WI38 (cell line): ENCODE measurements at regions not wholly inside any gene's neighbourhood (a gene's known extent, or its start where the extent isn't known, plus 50 kb on each side); places are given as distances from the start of the nearest gene placed in this dataset.
"Not testable (repeated sequence)": the region's sequence is repeated elsewhere in the genome, so short reads cannot be mapped to it uniquely, and the experiment has no call there.

Experiments
- H3K4me3 ChIP-seq: 2 replicates; pipeline ENCODE4 v1.5.1; 2011; ENCODE audit warnings: low read depth, mild to moderate bottlenecking, control low read depth, low read length
- CTCF ChIP-seq: IDR thresholded peaks from 2 replicates; pipeline ENCODE4 v1.5.1; 2012; ENCODE audit warnings: low read depth, mild to moderate bottlenecking, control low read depth, low read length

GRCh38 chrX:138037548-138037947 lies 471.6 kb downstream of the ZIC3 start:
- TF ChIP-seq CTCF, result no peak
- H3K4me3 ChIP-seq, result no peak overlapping the region

GRCh38 chrX:138057883-138058282 lies 492.0 kb downstream of the ZIC3 start:
- no peak overlapping the region for H3K4me3 ChIP-seq
- no peak for TF ChIP-seq CTCF

GRCh38 chrX:138058931-138059330 lies 493.0 kb downstream of the ZIC3 start:
- no peak overlapping the region for H3K4me3 ChIP-seq
- no peak for TF ChIP-seq CTCF

GRCh38 chrX:138067415-138067814 lies 501.5 kb downstream of the ZIC3 start:
- no peak for TF ChIP-seq CTCF
- no peak overlapping the region for H3K4me3 ChIP-seq

GRCh38 chrX:138073626-138074025 lies 507.7 kb downstream of the ZIC3 start:
- H3K4me3 ChIP-seq, result no peak overlapping the region
- no peak for TF ChIP-seq CTCF

GRCh38 chrX:138082251-138082650 lies 516.3 kb downstream of the ZIC3 start:
- no peak for TF ChIP-seq CTCF
- H3K4me3 ChIP-seq, result no peak overlapping the region

- TF ChIP-seq CTCF, result no peak
- no peak overlapping the region for H3K4me3 ChIP-seq
Observed at GRCh38 chrX:138082896-138083295, 517.0 kb downstream of the ZIC3 start.

GRCh38 chrX:138110910-138111309 lies 545.0 kb downstream of the ZIC3 start:
- not testable (repeated sequence) for H3K4me3 ChIP-seq
